ENCODE measurements at regions not wholly inside any gene's neighbourhood (a gene's known extent, or its start where the extent isn't known, plus 50 kb on each side); places are given as distances from the start of the nearest gene placed in this dataset.

GRCh38 chr13:26155568-26155967 is 66.5 kb downstream of the RNF6 start:
- Histone ChIP-seq H3K36me3 (ENCODE audit: control insufficient read depth in 4 of 4, insufficient read depth in 4 of 4, low read length in 3 of 4) (no peaks in the 10 kb centered on the region), H3K27ac (ENCODE audit: insufficient read depth in 1 of 2, low read depth in 1 of 2, low read length in 2 of 2, poor library complexity in 1 of 2, severe bottlenecking in 2 of 2) (no peak overlapping the region), H3K4me1 (ENCODE audit: control extremely low read depth in 1 of 4, control insufficient read depth in 4 of 4, insufficient read depth in 4 of 4, low read length in 3 of 4) (no peaks in the 10 kb centered on the region), H3K4me3 (ENCODE audit: control insufficient read depth in 1 of 7, extremely low read depth in 1 of 7, insufficient read depth in 4 of 7, low read depth in 2 of 7, low read length in 6 of 7) (no peak overlapping the region), H3K27me3 (replicated peaks in 2 of 5; ENCODE audit: control insufficient read depth in 4 of 5, insufficient read depth in 5 of 5, low read length in 4 of 5) (no peaks in the 10 kb centered on the region), H3K9me3 (ENCODE audit: control extremely low read depth in 1 of 5, control insufficient read depth in 4 of 5, insufficient read depth in 2 of 5, low read depth in 1 of 5, low read length in 4 of 5) (no peaks in the 10 kb centered on the region)
- ChIA-PET POLR2A (no interaction called here), CTCF (no interaction called here)
- 98% methylated on average over 7 of the region's 7 CpGs for WGBS (ENCODE audit: insufficient coverage)
- no peak for DNase-seq

- no peak overlapping the region for H3K27ac ChIP-seq (ENCODE audit: insufficient read depth in 1 of 2, low read depth in 1 of 2, low read length in 2 of 2, poor library complexity in 1 of 2, severe bottlenecking in 2 of 2)
- peaks cover 0 to 1% (median 0%) of the 10 kb centered on the region in 5 experiments for H3K27me3 ChIP-seq (replicated peaks in 2 of 5; ENCODE audit: control insufficient read depth in 4 of 5, insufficient read depth in 5 of 5, low read length in 4 of 5)
- no peak overlapping the region for H3K4me3 ChIP-seq (ENCODE audit: control insufficient read depth in 1 of 7, extremely low read depth in 1 of 7, insufficient read depth in 4 of 7, low read depth in 2 of 7, low read length in 6 of 7)
- WGBS (ENCODE audit: insufficient coverage): 97% methylated on average over 3 of the region's 4 CpGs
- no peaks in the 10 kb centered on the region for H3K36me3 ChIP-seq (ENCODE audit: control insufficient read depth in 4 of 4, insufficient read depth in 4 of 4, low read length in 3 of 4)
- H3K4me1 ChIP-seq (ENCODE audit: control extremely low read depth in 1 of 4, control insufficient read depth in 4 of 4, insufficient read depth in 4 of 4, low read length in 3 of 4): no peaks in the 10 kb centered on the region
- CTCF ChIA-PET: no interaction called here
- H3K9me3 ChIP-seq (ENCODE audit: control extremely low read depth in 1 of 5, control insufficient read depth in 4 of 5, insufficient read depth in 2 of 5, low read depth in 1 of 5, low read length in 4 of 5): peaks cover 0 to 7% (median 3%) of the 10 kb centered on the region in 5 experiments
- no peak for DNase-seq
- POLR2A ChIA-PET: no interaction called here
Observed at GRCh38 chr13:26133851-26134250, 82.0 kb upstream of the SHISA2 start.

GRCh38 chr13:26133286-26133685 is 81.5 kb upstream of the SHISA2 start:
- CTCF ChIA-PET: no interaction called here
- no peak overlapping the region for H3K4me3 ChIP-seq (ENCODE audit: control insufficient read depth in 1 of 7, extremely low read depth in 1 of 7, insufficient read depth in 4 of 7, low read depth in 2 of 7, low read length in 6 of 7)
- 100% methylated on average over 1 of the region's 2 CpGs for WGBS (ENCODE audit: insufficient coverage)
- DNase-seq: no peak
- POLR2A ChIA-PET: no interaction called here
- H3K9me3 ChIP-seq (ENCODE audit: control extremely low read depth in 1 of 5, control insufficient read depth in 4 of 5, insufficient read depth in 2 of 5, low read depth in 1 of 5, low read length in 4 of 5): peaks cover 0 to 7% (median 3%) of the 10 kb centered on the region in 5 experiments
- H3K4me1 ChIP-seq (ENCODE audit: control extremely low read depth in 1 of 4, control insufficient read depth in 4 of 4, insufficient read depth in 4 of 4, low read length in 3 of 4): no peaks in the 10 kb centered on the region
- peaks cover 0 to 1% (median 0%) of the 10 kb centered on the region in 5 experiments for H3K27me3 ChIP-seq (replicated peaks in 2 of 5; ENCODE audit: control insufficient read depth in 4 of 5, insufficient read depth in 5 of 5, low read length in 4 of 5)
- H3K36me3 ChIP-seq (ENCODE audit: control insufficient read depth in 4 of 4, insufficient read depth in 4 of 4, low read length in 3 of 4): no peaks in the 10 kb centered on the region
- H3K27ac ChIP-seq (ENCODE audit: insufficient read depth in 1 of 2, low read depth in 1 of 2, low read length in 2 of 2, poor library complexity in 1 of 2, severe bottlenecking in 2 of 2): no peak overlapping the region

- WGBS (ENCODE audit: insufficient coverage): 67% methylated on average over 1 of the region's 2 CpGs
- CTCF ChIA-PET: no interaction called here
- POLR2A ChIA-PET: no interaction called here
Observed at GRCh38 chr13:26132756-26133155, 80.9 kb upstream of the SHISA2 start.

GRCh38 chr13:26128676-26129075 is 76.9 kb upstream of the SHISA2 start:
- CTCF ChIA-PET: no interaction called here
- Histone ChIP-seq H3K27me3 (replicated peaks in 2 of 5; ENCODE audit: control insufficient read depth in 4 of 5, insufficient read depth in 5 of 5, low read length in 4 of 5) (peaks cover 0 to 4% (median 0%) of the 10 kb centered on the region in 5 experiments), H3K4me1 (ENCODE audit: control extremely low read depth in 1 of 4, control insufficient read depth in 4 of 4, insufficient read depth in 4 of 4, low read length in 3 of 4) (no peaks in the 10 kb centered on the region), H3K36me3 (ENCODE audit: control insufficient read depth in 4 of 4, insufficient read depth in 4 of 4, low read length in 3 of 4) (no peaks in the 10 kb centered on the region), H3K9me3 (ENCODE audit: control extremely low read depth in 1 of 5, control insufficient read depth in 4 of 5, insufficient read depth in 2 of 5, low read depth in 1 of 5, low read length in 4 of 5) (no peaks in the 10 kb centered on the region), H3K27ac (ENCODE audit: insufficient read depth in 1 of 2, low read depth in 1 of 2, low read length in 2 of 2, poor library complexity in 1 of 2, severe bottlenecking in 2 of 2) (no peak overlapping the region), H3K4me3 (ENCODE audit: control insufficient read depth in 1 of 7, extremely low read depth in 1 of 7, insufficient read depth in 4 of 7, low read depth in 2 of 7, low read length in 6 of 7) (no peak overlapping the region)
- WGBS (ENCODE audit: insufficient coverage): 95% methylated on average over 4 of the region's 4 CpGs
- POLR2A ChIA-PET: no interaction called here
- no peak for DNase-seq

More at GRCh38 chr13:26132756-26133155, 80.9 kb upstream of the SHISA2 start:
- DNase-seq: peak; percentile 10 to 30 (median 25)
- Histone ChIP-seq H3K27ac (ENCODE audit: insufficient read depth in 1 of 2, low read depth in 1 of 2, low read length in 2 of 2, poor library complexity in 1 of 2, severe bottlenecking in 2 of 2) (no peak overlapping the region), H3K4me3 (ENCODE audit: control insufficient read depth in 1 of 7, extremely low read depth in 1 of 7, insufficient read depth in 4 of 7, low read depth in 2 of 7, low read length in 6 of 7) (no peak overlapping the region), H3K36me3 (ENCODE audit: control insufficient read depth in 4 of 4, insufficient read depth in 4 of 4, low read length in 3 of 4) (no peaks in the 10 kb centered on the region), H3K27me3 (replicated peaks in 2 of 5; ENCODE audit: control insufficient read depth in 4 of 5, insufficient read depth in 5 of 5, low read length in 4 of 5) (peaks cover 0 to 1% (median 0%) of the 10 kb centered on the region in 5 experiments), H3K9me3 (ENCODE audit: control extremely low read depth in 1 of 5, control insufficient read depth in 4 of 5, insufficient read depth in 2 of 5, low read depth in 1 of 5, low read length in 4 of 5) (peaks cover 0 to 3% (median 2%) of the 10 kb centered on the region in 5 experiments), H3K4me1 (ENCODE audit: control extremely low read depth in 1 of 4, control insufficient read depth in 4 of 4, insufficient read depth in 4 of 4, low read length in 3 of 4) (no peaks in the 10 kb centered on the region)

- DNase-seq: no peak
- WGBS (ENCODE audit: insufficient coverage): 90% methylated on average over 6 of the region's 6 CpGs
- Histone ChIP-seq H3K9me3 (ENCODE audit: control extremely low read depth in 1 of 5, control insufficient read depth in 4 of 5, insufficient read depth in 2 of 5, low read depth in 1 of 5, low read length in 4 of 5) (no peaks in the 10 kb centered on the region), H3K4me3 (ENCODE audit: control insufficient read depth in 1 of 7, extremely low read depth in 1 of 7, insufficient read depth in 4 of 7, low read depth in 2 of 7, low read length in 6 of 7) (no peak overlapping the region), H3K4me1 (ENCODE audit: control extremely low read depth in 1 of 4, control insufficient read depth in 4 of 4, insufficient read depth in 4 of 4, low read length in 3 of 4) (no peaks in the 10 kb centered on the region), H3K27me3 (replicated peaks in 2 of 5; ENCODE audit: control insufficient read depth in 4 of 5, insufficient read depth in 5 of 5, low read length in 4 of 5) (peaks cover 0 to 9% (median 4%) of the 10 kb centered on the region in 5 experiments), H3K36me3 (ENCODE audit: control insufficient read depth in 4 of 4, insufficient read depth in 4 of 4, low read length in 3 of 4) (no peaks in the 10 kb centered on the region), H3K27ac (ENCODE audit: insufficient read depth in 1 of 2, low read depth in 1 of 2, low read length in 2 of 2, poor library complexity in 1 of 2, severe bottlenecking in 2 of 2) (no peak overlapping the region)
- ChIA-PET CTCF (no interaction called here), POLR2A (no interaction called here)
Observed at GRCh38 chr13:26117620-26118019, 65.8 kb upstream of the SHISA2 start.

- H3K27ac ChIP-seq (ENCODE audit: insufficient read depth in 1 of 2, low read depth in 1 of 2, low read length in 2 of 2, poor library complexity in 1 of 2, severe bottlenecking in 2 of 2): no peak overlapping the region
- ChIA-PET POLR2A (no interaction called here), CTCF (no interaction called here)
- H3K4me3 ChIP-seq (ENCODE audit: control insufficient read depth in 1 of 7, extremely low read depth in 1 of 7, insufficient read depth in 4 of 7, low read depth in 2 of 7, low read length in 6 of 7): no peak overlapping the region
- H3K4me1 ChIP-seq (ENCODE audit: control extremely low read depth in 1 of 4, control insufficient read depth in 4 of 4, insufficient read depth in 4 of 4, low read length in 3 of 4): no peaks in the 10 kb centered on the region
- 94% methylated on average over 3 of the region's 4 CpGs for WGBS (ENCODE audit: insufficient coverage)
- no peaks in the 10 kb centered on the region for H3K9me3 ChIP-seq (ENCODE audit: control extremely low read depth in 1 of 5, control insufficient read depth in 4 of 5, insufficient read depth in 2 of 5, low read depth in 1 of 5, low read length in 4 of 5)
- peaks cover 0 to 9% (median 0%) of the 10 kb centered on the region in 5 experiments for H3K27me3 ChIP-seq (replicated peaks in 2 of 5; ENCODE audit: control insufficient read depth in 4 of 5, insufficient read depth in 5 of 5, low read length in 4 of 5)
- H3K36me3 ChIP-seq (ENCODE audit: control insufficient read depth in 4 of 4, insufficient read depth in 4 of 4, low read length in 3 of 4): no peaks in the 10 kb centered on the region
- peak in 1 of 3 donors; percentile 1 for DNase-seq
Observed at GRCh38 chr13:26112843-26113242, 61.0 kb upstream of the SHISA2 start.

Measured in common myeloid progenitor, CD34-positive (primary cell).